Rectal smooth muscle tissue (tissue), 1 donor: ENCODE measurements at regions not wholly inside any gene's neighbourhood (a gene's known extent, or its start where the extent isn't known, plus 50 kb on each side); places are given as distances from the start of the nearest gene placed in this dataset.

ENCODE experiments used
- H3K27ac ChIP-seq: one replicate; pipeline ENCODE4 v1.7.0; 2013; ENCODE audit warnings: low read depth, low read length, inconsistent platforms
- H3K27me3 ChIP-seq: one replicate; pipeline ENCODE4 v1.7.0; 2013; ENCODE audit warnings: low read length; ENCODE audit not compliant: control insufficient read depth, insufficient read depth
- H3K36me3 ChIP-seq: one replicate; pipeline ENCODE4 v1.7.0; 2013; ENCODE audit warnings: low read length; ENCODE audit not compliant: control insufficient read depth, insufficient read depth
- H3K4me1 ChIP-seq: one replicate; pipeline ENCODE4 v1.7.0; 2013; ENCODE audit warnings: low read length; ENCODE audit not compliant: control insufficient read depth, insufficient read depth
- H3K4me3 ChIP-seq: one replicate; pipeline ENCODE4 v1.7.0; 2013; ENCODE audit warnings: low read length
- H3K9ac ChIP-seq: one replicate; pipeline ENCODE4 v1.7.0; 2013; ENCODE audit warnings: low read length

DNA sequence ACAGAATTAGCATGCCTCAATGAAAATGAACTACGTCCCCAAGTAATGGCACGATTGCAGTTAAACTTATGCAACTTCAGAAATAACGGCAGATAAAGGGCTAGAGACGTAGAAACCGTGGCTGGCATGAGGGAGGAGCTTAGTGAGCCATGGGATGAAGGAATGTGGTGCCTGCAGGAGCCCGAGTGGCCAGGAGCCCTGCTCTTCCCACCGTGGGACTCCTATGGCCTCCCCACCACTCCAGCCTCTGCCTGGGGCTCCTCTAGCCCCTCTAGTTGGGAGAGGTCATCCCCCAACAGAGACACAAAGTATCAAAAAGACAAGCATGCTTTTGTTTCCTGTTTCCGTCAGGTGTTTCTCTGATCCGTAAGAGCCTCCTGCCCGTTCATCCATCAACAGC, 75.1 kb upstream of the BHLHE23 start:
- H3K27me3 ChIP-seq = peaks cover 8% of the 10 kb centered on the region
- no peak overlapping the region for H3K9ac ChIP-seq
- no peak overlapping the region for H3K27ac ChIP-seq
- no peaks in the 10 kb centered on the region for H3K4me1 ChIP-seq
- H3K36me3 ChIP-seq = no peaks in the 10 kb centered on the region
- no peak overlapping the region for H3K4me3 ChIP-seq

DNA sequence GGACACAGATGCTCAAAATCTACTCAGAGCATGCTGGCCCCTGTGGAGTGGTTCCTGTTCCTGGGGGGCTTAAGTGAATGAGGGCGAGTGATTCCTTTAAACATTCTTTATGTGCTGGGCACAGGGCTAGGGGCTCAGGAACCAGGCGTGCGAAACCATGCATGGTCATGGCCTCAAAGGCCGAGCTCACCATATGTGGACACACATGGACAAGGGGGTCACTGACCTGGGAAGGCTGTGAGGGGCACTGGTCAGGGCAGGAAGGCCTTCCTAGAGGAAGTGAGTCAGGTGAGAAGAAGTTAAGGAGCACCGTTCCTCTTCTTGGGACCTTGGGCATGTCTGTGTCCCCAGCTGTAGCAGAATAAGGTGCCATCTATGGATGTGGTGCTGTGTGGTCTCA, 74.6 kb upstream of the BHLHE23 start:
- H3K4me1 ChIP-seq = no peaks in the 10 kb centered on the region
- no peaks in the 10 kb centered on the region for H3K36me3 ChIP-seq
- peaks cover 8% of the 10 kb centered on the region for H3K27me3 ChIP-seq
- no peak overlapping the region for H3K4me3 ChIP-seq
- H3K27ac ChIP-seq = no peak overlapping the region
- H3K9ac ChIP-seq = no peak overlapping the region

DNA sequence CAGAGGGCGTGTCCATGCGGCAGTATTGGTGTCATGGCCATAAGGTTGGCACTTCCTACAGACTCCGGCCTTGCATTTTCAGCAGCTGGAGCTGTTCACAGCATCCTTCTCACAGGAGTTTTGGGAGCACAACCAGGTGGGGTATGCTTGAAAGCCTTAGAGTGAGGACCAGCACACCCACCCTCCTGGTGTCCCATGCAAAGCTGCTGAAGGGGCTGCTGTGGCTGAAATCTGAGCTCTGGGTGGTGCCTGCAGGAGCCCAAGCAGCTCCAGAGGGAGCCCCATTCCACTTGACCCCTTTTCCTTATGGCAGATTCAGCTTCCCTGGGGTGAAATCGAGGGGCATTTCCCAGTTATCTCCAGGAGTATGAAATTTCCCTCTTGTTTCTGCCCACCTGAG, 74.0 kb upstream of the BHLHE23 start:
- H3K9ac ChIP-seq = no peak overlapping the region
- H3K27ac ChIP-seq = no peak overlapping the region
- no peak overlapping the region for H3K4me3 ChIP-seq
- H3K36me3 ChIP-seq = no peaks in the 10 kb centered on the region
- no peaks in the 10 kb centered on the region for H3K4me1 ChIP-seq
- peaks cover 8% of the 10 kb centered on the region for H3K27me3 ChIP-seq

DNA sequence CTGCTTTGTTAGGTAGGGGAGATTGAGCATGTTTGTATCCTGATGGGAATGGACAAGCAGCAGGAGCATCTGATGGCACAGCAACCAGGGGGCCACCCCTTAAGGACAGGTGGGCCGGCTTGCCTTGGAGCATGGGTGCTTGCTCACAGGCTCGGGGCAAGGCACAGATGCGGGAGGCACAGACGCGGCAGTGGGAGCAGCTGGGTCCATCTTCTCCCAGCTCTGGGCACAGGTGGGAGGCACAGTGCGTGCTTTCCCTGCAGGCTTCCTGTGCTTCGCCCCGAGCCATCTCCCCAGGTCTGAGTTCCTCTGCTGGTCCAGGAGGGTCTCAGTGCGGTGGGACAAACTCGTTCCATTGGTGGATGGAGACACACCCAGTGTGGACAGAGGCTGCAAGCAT, 73.6 kb upstream of the BHLHE23 start:
- H3K4me1 ChIP-seq = no peaks in the 10 kb centered on the region
- H3K27me3 ChIP-seq = peaks cover 8% of the 10 kb centered on the region
- H3K36me3 ChIP-seq = no peaks in the 10 kb centered on the region
- H3K9ac ChIP-seq = no peak overlapping the region
- H3K4me3 ChIP-seq = no peak overlapping the region
- no peak overlapping the region for H3K27ac ChIP-seq

DNA sequence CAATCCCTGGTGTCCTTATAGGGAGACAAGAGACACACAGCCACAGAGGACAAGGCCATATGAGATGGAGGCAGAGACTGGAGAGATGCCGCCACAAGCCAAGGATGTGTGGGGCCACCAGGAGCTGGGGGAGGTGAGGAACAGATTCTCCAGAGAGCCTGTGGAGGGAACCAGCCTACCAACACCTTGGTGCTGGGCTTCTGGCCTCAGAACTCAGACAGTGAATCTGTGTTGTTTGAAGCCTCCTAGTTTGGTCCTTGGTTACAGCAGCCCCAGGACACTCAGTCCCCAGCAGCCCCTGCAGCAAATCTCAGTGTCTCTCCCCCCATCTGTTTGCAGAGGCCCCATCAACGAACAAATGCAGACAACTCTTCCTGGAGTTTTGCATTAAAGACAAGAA, 73.2 kb upstream of the BHLHE23 start:
- no peaks in the 10 kb centered on the region for H3K4me1 ChIP-seq
- H3K9ac ChIP-seq = no peak overlapping the region
- H3K4me3 ChIP-seq = no peak overlapping the region
- no peak overlapping the region for H3K27ac ChIP-seq
- peaks cover 8% of the 10 kb centered on the region for H3K27me3 ChIP-seq
- no peaks in the 10 kb centered on the region for H3K36me3 ChIP-seq

DNA sequence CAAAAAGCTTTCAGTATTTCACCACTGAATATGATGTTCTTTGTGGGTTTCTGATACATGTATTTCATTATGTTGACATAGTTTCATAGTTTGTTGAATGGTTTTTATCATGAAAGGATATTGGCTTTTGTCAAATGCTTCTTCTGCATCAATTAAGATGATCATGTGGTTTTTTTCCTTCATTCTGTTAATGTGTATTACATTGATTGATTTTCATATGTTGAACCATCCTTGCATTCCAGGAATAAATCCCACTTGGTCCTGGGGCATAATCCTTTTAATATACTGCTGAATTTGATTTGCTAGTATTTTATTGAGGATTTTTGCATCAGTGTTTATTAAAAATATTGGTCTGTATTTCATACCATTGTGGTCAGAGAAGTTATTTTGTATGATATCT, 70.9 kb upstream of the BHLHE23 start:
- Histone ChIP-seq H3K4me3 (no peak overlapping the region), H3K27ac (no peak overlapping the region), H3K36me3 (no peaks in the 10 kb centered on the region), H3K9ac (no peak overlapping the region), H3K27me3 (peaks cover 6% of the 10 kb centered on the region), H3K4me1 (no peaks in the 10 kb centered on the region)

DNA sequence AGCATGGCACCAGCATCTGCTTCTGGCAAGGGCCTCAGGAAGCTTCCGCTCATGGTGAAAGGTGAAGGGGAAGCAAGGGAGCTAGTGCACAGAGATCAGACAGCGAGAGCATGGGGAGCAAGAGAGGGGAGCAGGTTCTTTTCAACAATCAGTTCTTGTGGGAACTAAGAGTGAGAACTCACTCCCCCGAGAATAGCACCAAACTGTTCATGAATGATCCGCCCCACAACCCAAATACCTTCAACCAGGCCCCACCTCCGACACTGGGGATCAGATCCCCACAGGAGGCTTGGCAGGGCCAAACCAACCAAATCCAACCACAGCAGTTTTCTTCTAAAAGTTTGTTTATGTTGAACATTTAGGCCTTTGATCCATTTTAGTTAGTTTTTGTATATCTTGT, 69.7 kb upstream of the BHLHE23 start:
- no peak overlapping the region for H3K27ac ChIP-seq
- no peak overlapping the region for H3K9ac ChIP-seq
- H3K4me3 ChIP-seq = no peak overlapping the region
- peaks cover 9% of the 10 kb centered on the region for H3K27me3 ChIP-seq
- no peaks in the 10 kb centered on the region for H3K36me3 ChIP-seq
- no peaks in the 10 kb centered on the region for H3K4me1 ChIP-seq

DNA sequence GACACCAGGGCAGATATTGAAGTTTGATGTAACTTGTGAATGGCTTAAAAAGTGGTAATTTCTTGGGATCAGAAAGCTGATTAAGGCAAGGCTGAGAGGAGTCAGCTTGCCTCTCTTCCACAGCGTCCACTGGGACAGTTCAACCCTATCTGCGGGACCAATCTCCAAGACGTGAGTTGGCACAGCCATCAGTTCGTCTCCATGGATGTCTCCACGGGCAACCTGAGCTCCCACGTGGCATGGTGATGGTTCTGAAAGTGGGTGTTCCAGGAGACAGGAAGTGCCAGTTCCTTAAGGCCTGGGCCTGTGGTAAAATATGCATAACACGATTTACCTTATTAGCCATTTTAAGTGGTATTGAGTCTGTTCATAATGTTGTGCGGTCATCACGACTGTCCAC, 67.9 kb upstream of the BHLHE23 start:
- H3K27me3 ChIP-seq = peaks cover 9% of the 10 kb centered on the region

DNA sequence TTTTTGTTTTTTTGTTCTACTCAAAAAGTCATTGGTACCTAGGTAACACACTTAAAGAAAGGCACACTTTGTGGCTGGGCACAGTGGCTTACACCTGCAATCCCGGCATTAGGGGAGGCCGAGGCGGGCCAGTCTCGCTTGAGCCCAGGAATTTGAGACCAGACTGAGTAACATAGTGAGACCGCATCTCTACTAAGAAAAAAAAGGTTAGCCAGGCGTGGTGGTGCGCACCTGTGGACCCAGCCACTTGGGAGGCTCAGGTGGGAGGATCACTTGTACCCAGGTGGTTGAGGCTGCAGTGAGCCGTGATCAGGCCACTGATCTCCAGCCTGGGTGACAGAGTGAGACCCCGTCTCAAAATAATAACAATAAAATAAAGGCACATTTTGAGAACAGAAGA, 67.4 kb upstream of the BHLHE23 start:
- Histone ChIP-seq H3K4me1 (no peaks in the 10 kb centered on the region), H3K9ac (no peak overlapping the region), H3K27me3 (peaks cover 9% of the 10 kb centered on the region), H3K27ac (no peak overlapping the region), H3K4me3 (no peak overlapping the region), H3K36me3 (no peaks in the 10 kb centered on the region)

More for the DNA sequence above, 67.9 kb upstream of the BHLHE23 start:
- no peaks in the 10 kb centered on the region for H3K4me1 ChIP-seq
- H3K36me3 ChIP-seq = no peaks in the 10 kb centered on the region
- H3K9ac ChIP-seq = no peak overlapping the region
- H3K4me3 ChIP-seq = no peak overlapping the region
- no peak overlapping the region for H3K27ac ChIP-seq

DNA sequence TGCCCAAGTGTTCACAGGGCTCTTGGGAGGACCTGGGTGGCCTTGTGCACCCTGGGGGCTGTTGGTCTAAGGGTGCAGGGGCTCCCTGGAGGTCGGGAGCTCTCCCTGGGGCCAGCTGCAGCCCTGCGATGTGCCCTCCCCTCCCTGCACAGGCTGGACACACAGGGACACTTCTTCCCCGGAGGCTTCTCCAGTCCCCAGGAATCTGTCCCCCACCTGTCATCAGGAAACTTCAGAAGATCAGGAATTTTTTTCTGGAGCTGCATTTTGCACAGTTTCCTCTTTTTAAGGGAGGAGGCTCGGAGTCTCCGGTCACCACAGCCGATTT, 66.9 kb upstream of the BHLHE23 start:
- Histone ChIP-seq H3K36me3 (no peaks in the 10 kb centered on the region), H3K4me1 (no peaks in the 10 kb centered on the region), H3K4me3 (no peak overlapping the region), H3K27me3 (peaks cover 9% of the 10 kb centered on the region), H3K9ac (no peak overlapping the region), H3K27ac (no peak overlapping the region)

DNA sequence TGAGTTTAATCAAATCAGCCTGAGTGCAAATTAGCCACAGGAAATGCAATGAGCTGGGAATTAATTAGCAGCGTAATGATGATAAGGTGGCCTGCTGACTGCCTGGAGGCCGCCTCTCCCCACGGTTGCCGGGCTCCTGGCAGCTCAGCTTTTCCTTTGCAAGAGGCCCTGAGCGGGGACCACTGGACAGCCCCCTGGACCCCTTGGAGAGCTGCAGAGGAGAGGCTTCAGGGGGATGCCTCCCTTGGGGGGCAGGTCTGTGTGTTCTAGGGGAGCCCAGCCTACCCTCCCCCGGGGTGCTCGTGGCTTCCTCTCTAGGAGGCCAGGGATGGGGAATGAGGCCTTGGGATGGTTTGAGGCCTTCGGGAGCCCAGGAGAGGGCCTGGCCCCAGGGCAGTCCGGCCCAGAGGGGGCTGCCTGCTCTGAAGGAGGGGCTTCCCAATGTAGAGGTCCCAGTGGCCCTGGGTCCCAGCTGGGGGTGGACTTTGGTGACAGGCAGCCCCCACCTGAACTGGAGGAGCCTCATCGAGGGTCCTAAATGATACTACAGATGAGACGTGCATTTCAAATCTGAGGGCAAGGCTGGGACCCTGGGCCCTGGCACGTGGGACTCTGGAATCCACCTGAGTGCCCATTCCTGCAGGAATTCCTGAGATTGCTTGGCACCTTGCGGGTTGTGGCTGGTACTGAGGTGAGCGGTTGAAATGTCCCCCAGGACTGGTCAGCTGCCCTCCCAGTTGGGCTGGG, 66.4 kb upstream of the BHLHE23 start:
- Histone ChIP-seq H3K36me3 (no peaks in the 10 kb centered on the region), H3K4me1 (no peaks in the 10 kb centered on the region), H3K9ac (no peak overlapping the region), H3K4me3 (no peak overlapping the region), H3K27ac (no peak overlapping the region), H3K27me3 (peaks cover 9% of the 10 kb centered on the region)

DNA sequence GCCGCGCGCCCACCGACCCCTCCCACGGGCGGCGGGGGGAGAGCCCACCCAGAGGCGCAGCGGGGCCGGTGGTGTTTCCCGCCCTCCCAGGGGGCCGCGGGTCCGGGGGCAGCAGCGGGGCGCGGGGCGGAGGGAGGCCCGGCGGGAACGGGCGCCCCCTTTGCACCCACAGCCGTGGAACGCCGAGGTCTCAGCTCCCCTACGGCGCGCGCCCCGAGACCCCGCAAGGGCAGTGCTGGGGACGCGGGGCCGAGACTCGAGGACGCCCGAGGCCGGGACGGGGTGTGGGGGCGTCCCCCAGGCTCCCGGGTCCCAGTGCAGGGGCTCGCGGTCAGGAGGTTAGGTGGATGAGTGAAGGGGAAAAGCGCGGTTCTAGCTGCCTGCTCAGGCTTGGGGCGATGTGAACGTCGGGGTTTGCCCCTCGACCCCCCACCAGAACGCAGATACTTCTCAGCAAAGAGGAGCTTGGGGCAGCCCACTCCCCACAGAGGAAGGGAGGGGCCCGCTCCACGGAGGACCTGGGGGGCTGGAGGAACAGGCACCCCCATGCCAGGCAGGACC, 65.5 kb upstream of the BHLHE23 start:
- H3K4me3 ChIP-seq = no peak overlapping the region
- H3K4me1 ChIP-seq = no peaks in the 10 kb centered on the region
- no peaks in the 10 kb centered on the region for H3K36me3 ChIP-seq
- H3K9ac ChIP-seq = no peak overlapping the region
- H3K27ac ChIP-seq = no peak overlapping the region
- peaks cover 16% of the 10 kb centered on the region for H3K27me3 ChIP-seq

DNA sequence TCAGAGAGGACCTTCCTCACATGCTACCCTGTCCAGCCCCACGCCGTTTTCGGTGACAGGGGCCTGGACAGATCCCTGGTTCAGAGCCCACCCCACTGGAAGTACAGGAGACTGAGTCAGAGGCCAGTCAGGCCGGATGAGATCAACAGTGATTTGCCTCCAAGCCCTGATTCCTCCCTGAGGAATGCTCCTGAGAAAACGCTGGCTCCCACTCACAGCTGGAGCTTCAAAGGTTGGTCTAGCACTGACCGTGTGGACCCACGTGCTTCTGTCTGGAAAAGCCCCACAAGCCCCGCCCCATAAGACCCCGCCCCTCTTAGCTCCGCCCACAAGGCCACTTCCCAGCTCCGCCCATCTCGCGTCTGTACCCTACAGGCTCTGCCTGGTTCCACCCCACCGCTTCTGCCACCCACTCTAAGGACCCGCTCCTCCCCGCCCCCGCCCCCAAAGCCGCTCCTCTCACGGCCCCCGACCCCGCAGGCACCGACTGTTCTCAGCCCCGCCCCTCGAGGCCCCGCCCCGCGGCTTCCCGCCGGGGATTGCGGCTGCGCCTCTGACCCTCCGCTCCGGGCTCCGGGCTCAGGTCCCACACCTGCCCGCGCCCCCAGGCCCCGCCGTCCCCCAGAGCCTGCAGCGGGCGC, 64.9 kb upstream of the BHLHE23 start:
- Histone ChIP-seq H3K9ac (no peak overlapping the region), H3K4me3 (no peak overlapping the region), H3K36me3 (no peaks in the 10 kb centered on the region), H3K4me1 (no peaks in the 10 kb centered on the region), H3K27ac (no peak overlapping the region), H3K27me3 (peaks cover 16% of the 10 kb centered on the region)
